ENCODE measurements at regions not wholly inside any gene's neighbourhood (a gene's known extent, or its start where the extent isn't known, plus 50 kb on each side); places are given as distances from the start of the nearest gene placed in this dataset.

DNA sequence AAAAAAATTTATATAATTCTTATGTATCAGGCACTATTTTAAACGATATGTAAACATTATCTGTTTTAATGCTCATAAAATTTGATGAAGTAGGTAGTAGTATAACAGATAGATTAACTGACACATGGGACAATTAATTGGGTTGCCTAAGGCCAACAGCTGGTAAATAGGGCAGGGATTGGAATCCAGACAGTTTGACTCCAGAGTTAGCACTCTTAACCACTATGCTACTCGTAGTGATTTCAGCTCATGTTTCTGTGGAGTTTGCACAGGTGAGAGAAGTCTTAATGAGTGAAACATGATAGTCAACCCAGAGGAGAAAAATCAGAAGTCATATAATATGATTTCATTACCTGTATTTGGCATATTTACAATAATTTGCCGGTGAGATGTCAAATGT, 126.0 kb upstream of the WDFY3 start:
- DNase-seq (ENCODE audit: insufficient read length, low spot score) (no peak), FAIRE-seq (no peak)
- TF ChIP-seq POLR2A (IDR thresholded peaks at IDR 0.05; ENCODE audit: low read depth, low read length) (no peak), POLR2AphosphoS5 (IDR thresholded peaks at IDR 0.05; ENCODE audit: low read depth, low read length) (no peak), SPI1 (IDR thresholded peaks at IDR 0.05; ENCODE audit: low read depth, low read length) (no peak), PAX5 (IDR thresholded peaks at IDR 0.05; ENCODE audit: insufficient read depth, low read length, severe bottlenecking) (no peak), POU2F2 (IDR thresholded peaks at IDR 0.05; ENCODE audit: low read depth, low read length) (no peak), TAF1 (IDR thresholded peaks at IDR 0.05; ENCODE audit: low read depth, low read length) (no peak)

DNA sequence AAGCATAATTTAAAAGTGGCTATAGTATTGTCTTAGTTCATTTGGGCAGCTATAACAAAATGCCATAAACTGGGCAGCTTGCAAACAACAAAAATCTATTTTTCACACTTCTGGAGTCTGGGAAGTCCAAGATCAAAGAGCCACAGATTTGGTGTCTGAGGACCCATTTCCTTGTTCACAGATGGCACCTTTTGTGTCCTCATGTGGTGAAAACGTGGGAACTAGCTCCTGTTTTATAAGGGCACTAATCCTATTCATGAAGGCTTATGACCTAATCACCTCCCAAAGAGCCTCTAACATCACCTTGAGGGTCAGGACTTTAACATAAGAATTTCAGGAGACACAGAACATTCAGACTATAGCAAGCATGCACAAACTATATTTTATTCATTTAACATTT, 126.5 kb upstream of the WDFY3 start:
- FAIRE-seq (no peak), DNase-seq (ENCODE audit: insufficient read length, low spot score) (no peak)
- no peak for TF ChIP-seq POLR2A (IDR thresholded peaks at IDR 0.05; ENCODE audit: low read depth, low read length)
- TF ChIP-seq TAF1 (IDR thresholded peaks at IDR 0.05; ENCODE audit: low read depth, low read length): no peak
- TF ChIP-seq POU2F2 (IDR thresholded peaks at IDR 0.05; ENCODE audit: low read depth, low read length): no peak
- TF ChIP-seq PAX5 (IDR thresholded peaks at IDR 0.05; ENCODE audit: insufficient read depth, low read length, severe bottlenecking): no peak
- TF ChIP-seq SPI1 (IDR thresholded peaks at IDR 0.05; ENCODE audit: low read depth, low read length): no peak
- no peak for TF ChIP-seq POLR2AphosphoS5 (IDR thresholded peaks at IDR 0.05; ENCODE audit: low read depth, low read length)

GRCh38 chr4:85094735-85095134, 128.2 kb upstream of the WDFY3 start:
- TF ChIP-seq POLR2AphosphoS5 (IDR thresholded peaks at IDR 0.05; ENCODE audit: low read depth, low read length) (no peak), TAF1 (IDR thresholded peaks at IDR 0.05; ENCODE audit: low read depth, low read length) (no peak), POLR2A (IDR thresholded peaks at IDR 0.05; ENCODE audit: low read depth, low read length) (no peak), POU2F2 (IDR thresholded peaks at IDR 0.05; ENCODE audit: low read depth, low read length) (no peak)
- no peak for FAIRE-seq
- no peak for DNase-seq (ENCODE audit: insufficient read length, low spot score)

DNA sequence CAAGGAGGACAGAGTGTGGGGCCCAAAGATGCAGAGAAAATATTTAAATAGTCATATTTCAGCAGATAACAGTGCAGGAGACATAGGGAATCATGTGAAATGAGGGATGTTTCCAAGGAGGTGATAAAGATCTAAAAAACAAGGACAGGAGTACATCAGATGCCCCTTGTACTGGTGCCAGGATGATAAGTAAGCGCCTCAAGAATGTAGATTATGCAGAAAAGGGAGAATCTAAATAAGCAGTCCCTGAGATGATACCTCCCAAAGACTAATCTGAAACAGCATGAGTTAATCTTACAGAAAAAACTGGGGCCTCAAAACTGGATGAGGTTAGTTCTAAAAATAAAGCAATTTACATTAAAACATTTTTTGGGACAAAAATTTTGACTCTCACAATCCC, 136.1 kb upstream of the WDFY3 start:
- FAIRE-seq: no peak
- DNase-seq (ENCODE audit: insufficient read length, low spot score): no peak
- TF ChIP-seq POLR2AphosphoS5 (IDR thresholded peaks at IDR 0.05; ENCODE audit: low read depth, low read length): no peak
- TF ChIP-seq SPI1 (IDR thresholded peaks at IDR 0.05; ENCODE audit: low read depth, low read length): no peak
- TF ChIP-seq TAF1 (IDR thresholded peaks at IDR 0.05; ENCODE audit: low read depth, low read length): no peak
- no peak for TF ChIP-seq PAX5 (IDR thresholded peaks at IDR 0.05; ENCODE audit: insufficient read depth, low read length, severe bottlenecking)
- no peak for TF ChIP-seq POLR2A (IDR thresholded peaks at IDR 0.05; ENCODE audit: low read depth, low read length)

DNA sequence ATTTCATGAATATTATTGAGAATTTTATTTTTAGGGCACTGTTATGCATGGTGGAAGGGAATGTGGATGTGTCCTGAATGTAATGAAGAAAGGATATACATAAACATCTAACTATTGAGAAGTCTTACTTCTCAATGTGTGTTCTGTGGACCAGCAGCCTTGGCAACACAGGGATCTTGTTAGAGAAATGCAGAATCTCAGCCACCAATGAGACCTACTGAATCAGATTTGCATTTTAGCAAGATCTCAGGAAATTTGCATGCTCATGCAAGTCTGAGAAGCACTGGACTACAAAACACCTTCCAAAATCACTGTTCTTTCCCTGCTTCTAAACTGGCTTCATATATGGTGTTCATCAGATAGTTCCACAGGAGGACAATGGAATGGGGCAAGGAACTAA, 139.7 kb upstream of the WDFY3 start:
- FAIRE-seq (no peak), DNase-seq (ENCODE audit: insufficient read length, low spot score) (no peak)
- TF ChIP-seq TAF1 (IDR thresholded peaks at IDR 0.05; ENCODE audit: low read depth, low read length): no peak
- TF ChIP-seq SPI1 (IDR thresholded peaks at IDR 0.05; ENCODE audit: low read depth, low read length): no peak
- TF ChIP-seq POLR2AphosphoS5 (IDR thresholded peaks at IDR 0.05; ENCODE audit: low read depth, low read length): no peak
- TF ChIP-seq PAX5 (IDR thresholded peaks at IDR 0.05; ENCODE audit: insufficient read depth, low read length, severe bottlenecking): no peak
- no peak for TF ChIP-seq POU2F2 (IDR thresholded peaks at IDR 0.05; ENCODE audit: low read depth, low read length)
- TF ChIP-seq POLR2A (IDR thresholded peaks at IDR 0.05; ENCODE audit: low read depth, low read length): no peak

- TF ChIP-seq POLR2AphosphoS5 (IDR thresholded peaks at IDR 0.05; ENCODE audit: low read depth, low read length) (no peak), POLR2A (IDR thresholded peaks at IDR 0.05; ENCODE audit: low read depth, low read length) (no peak), SPI1 (IDR thresholded peaks at IDR 0.05; ENCODE audit: low read depth, low read length) (no peak)
- no peak for FAIRE-seq
Observed at GRCh38 chr4:85106805-85107336, 140.4 kb upstream of the WDFY3 start.

DNA sequence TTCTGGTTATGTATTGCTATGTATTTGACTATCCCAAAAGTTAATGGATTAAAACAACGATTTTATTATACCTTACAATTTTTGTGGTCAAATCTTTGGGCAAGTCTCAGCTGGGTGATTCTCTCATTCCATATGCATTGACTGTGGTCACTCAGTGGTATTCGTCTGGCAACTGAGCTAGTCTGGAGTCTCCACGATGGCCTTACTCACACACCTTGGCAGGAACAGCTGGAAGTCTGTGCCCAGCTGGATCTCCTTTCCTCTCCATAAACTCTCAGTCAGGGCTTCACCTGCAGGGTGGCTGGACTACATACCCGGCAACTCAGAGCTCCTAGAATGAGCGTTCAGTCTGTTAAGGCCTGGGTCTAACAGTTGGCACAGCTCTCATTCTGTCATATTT, 141.1 kb upstream of the WDFY3 start:
- DNase-seq (ENCODE audit: insufficient read length, low spot score): no peak
- no peak for FAIRE-seq
- TF ChIP-seq POLR2AphosphoS5 (IDR thresholded peaks at IDR 0.05; ENCODE audit: low read depth, low read length) (no peak), PAX5 (IDR thresholded peaks at IDR 0.05; ENCODE audit: insufficient read depth, low read length, severe bottlenecking) (no peak), POU2F2 (IDR thresholded peaks at IDR 0.05; ENCODE audit: low read depth, low read length) (no peak), SPI1 (IDR thresholded peaks at IDR 0.05; ENCODE audit: low read depth, low read length) (no peak), POLR2A (IDR thresholded peaks at IDR 0.05; ENCODE audit: low read depth, low read length) (no peak), TAF1 (IDR thresholded peaks at IDR 0.05; ENCODE audit: low read depth, low read length) (no peak)

More at GRCh38 chr4:85106805-85107336, 140.4 kb upstream of the WDFY3 start:
- DNase-seq (ENCODE audit: insufficient read length, low spot score): no peak

GRCh38 chr4:85113706-85114105, 147.2 kb upstream of the WDFY3 start:
- no peak for FAIRE-seq

DNA sequence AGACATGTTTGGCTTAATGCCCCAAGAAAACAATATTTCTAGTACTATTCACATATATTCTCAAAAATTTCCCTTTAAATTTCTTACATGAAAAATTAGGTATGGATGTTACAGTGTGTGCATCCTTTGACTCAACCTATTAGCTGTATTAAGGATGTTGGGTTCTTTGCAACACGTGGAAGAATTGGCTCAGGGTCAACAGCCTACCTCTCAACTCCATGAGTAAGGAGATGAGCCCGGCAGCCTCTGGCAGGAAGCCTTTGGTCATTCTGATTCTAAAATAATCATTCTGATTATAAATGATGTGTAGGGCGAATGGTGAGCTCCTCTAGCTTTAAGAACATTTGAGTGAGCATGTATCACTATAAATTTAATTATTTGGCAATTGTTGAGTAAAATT, 148.0 kb upstream of the WDFY3 start:
- TF ChIP-seq SPI1 (IDR thresholded peaks at IDR 0.05; ENCODE audit: low read depth, low read length): no peak
- TF ChIP-seq POLR2AphosphoS5 (IDR thresholded peaks at IDR 0.05; ENCODE audit: low read depth, low read length): no peak
- TF ChIP-seq POU2F2 (IDR thresholded peaks at IDR 0.05; ENCODE audit: low read depth, low read length): no peak
- TF ChIP-seq POLR2A (IDR thresholded peaks at IDR 0.05; ENCODE audit: low read depth, low read length): no peak
- TF ChIP-seq TAF1 (IDR thresholded peaks at IDR 0.05; ENCODE audit: low read depth, low read length): no peak
- TF ChIP-seq PAX5 (IDR thresholded peaks at IDR 0.05; ENCODE audit: insufficient read depth, low read length, severe bottlenecking): no peak
- FAIRE-seq: no peak
- DNase-seq (ENCODE audit: insufficient read length, low spot score): no peak

More at GRCh38 chr4:85113706-85114105, 147.2 kb upstream of the WDFY3 start:
- TF ChIP-seq POU2F2 (IDR thresholded peaks at IDR 0.05; ENCODE audit: low read depth, low read length) (no peak), POLR2AphosphoS5 (IDR thresholded peaks at IDR 0.05; ENCODE audit: low read depth, low read length) (no peak), POLR2A (IDR thresholded peaks at IDR 0.05; ENCODE audit: low read depth, low read length) (no peak), SPI1 (IDR thresholded peaks at IDR 0.05; ENCODE audit: low read depth, low read length) (no peak), PAX5 (IDR thresholded peaks at IDR 0.05; ENCODE audit: insufficient read depth, low read length, severe bottlenecking) (no peak), TAF1 (IDR thresholded peaks at IDR 0.05; ENCODE audit: low read depth, low read length) (no peak)
- DNase-seq (ENCODE audit: insufficient read length, low spot score): no peak

DNA sequence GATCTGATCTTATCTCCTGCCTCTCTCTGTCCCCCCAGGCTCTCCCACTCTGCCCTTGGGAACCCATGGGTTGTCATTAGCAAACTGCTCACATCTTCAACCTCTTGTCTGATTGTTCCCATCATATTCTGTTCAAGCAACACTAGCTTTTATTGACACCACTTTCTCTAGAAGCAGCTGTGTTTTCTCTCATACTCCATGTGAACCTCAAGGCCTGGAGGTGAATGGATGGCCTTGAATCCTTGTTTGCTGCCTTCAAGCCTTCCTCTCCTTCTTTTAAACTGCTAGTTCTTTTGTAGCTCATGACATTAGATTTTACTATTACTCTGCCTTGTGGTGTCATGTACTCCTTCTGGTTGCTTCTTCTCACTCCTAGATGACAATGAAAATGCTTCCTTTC, 149.5 kb upstream of the WDFY3 start:
- DNase-seq (ENCODE audit: insufficient read length, low spot score): no peak
- no peak for TF ChIP-seq TAF1 (IDR thresholded peaks at IDR 0.05; ENCODE audit: low read depth, low read length)
- no peak for TF ChIP-seq SPI1 (IDR thresholded peaks at IDR 0.05; ENCODE audit: low read depth, low read length)
- no peak for TF ChIP-seq POU2F2 (IDR thresholded peaks at IDR 0.05; ENCODE audit: low read depth, low read length)
- no peak for TF ChIP-seq PAX5 (IDR thresholded peaks at IDR 0.05; ENCODE audit: insufficient read depth, low read length, severe bottlenecking)
- no peak for TF ChIP-seq POLR2AphosphoS5 (IDR thresholded peaks at IDR 0.05; ENCODE audit: low read depth, low read length)
- no peak for TF ChIP-seq POLR2A (IDR thresholded peaks at IDR 0.05; ENCODE audit: low read depth, low read length)
- FAIRE-seq: no peak

All from GM12891 (cell line).